DMS114 treated with DMSO at 0.1 percent for 48 hours (cell line): ENCODE measurements at regions not wholly inside any gene's neighbourhood (a gene's known extent, or its start where the extent isn't known, plus 50 kb on each side); places are given as distances from the start of the nearest gene placed in this dataset.

Experiments
- DNase-seq: peaks from one replicate; lab custom pipeline; 2025; ENCODE audit not compliant: unreplicated experiment; lab: John Stamatoyannopoulos, UW

DNA sequence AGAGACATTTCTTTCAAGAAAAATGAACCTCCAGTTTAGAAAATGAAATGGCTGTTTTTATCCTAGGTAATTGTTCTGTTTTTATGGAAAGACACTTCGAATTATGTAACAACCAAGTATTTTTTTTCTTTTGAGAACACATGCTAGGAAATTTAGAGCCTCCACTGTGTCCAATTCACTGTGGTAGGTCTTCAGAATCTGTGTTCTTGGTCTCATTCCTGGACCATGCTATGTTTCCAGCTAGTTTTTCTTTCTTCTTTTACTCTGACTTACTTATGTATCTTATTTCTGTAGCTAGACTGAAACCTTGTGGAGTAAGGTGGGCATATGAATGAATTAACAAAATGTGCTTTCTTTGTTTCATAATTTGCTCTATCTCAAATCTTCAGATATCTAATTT, 391.7 kb upstream of the KLHL29 start:
- DNase-seq = no peak

GRCh38 chr2:22995576-22995975, 389.4 kb upstream of the KLHL29 start:
- no peak for DNase-seq

- no peak for DNase-seq
These were observed 388.1 kb upstream of the KLHL29 start for GRCh38 chr2:22996911-22997310.

DNA sequence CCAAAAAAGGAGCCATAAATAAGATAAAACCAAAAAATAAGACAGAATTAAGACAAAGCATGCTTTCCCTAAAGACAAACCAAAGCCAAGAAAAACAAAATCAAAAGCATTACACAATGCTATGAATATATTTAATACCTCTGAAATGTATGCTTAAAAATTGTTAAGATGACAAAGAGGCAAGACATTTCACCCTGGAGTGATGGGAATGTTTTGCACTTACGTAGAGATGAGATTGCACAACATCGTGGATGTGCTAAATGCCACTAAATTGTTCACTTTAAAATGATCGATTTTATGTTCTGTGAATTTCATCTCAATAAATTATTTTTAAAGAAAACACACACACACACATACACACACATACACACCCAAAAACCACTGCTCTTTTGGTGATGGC, 386.6 kb upstream of the KLHL29 start:
- DNase-seq = no peak

DNA sequence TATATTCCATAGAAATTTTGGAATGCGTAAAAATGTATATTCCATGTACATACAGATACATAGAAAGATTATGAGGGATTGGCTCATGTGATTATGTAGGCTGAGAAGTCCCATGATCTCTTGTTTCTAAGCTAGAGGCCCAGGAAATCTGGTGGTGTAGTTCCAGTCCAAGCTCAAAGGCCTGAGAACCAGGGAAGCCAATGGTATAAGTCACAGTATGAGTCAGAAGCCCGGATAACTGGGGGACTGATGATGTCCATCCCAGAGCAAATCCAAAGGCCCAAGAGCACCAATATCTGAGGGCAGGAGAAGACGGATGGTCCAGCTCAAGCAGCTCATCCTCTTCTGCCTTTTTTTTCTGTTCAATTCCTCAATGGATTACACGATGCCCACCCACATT, 385.0 kb upstream of the KLHL29 start:
- DNase-seq = no peak

GRCh38 chr2:23002234-23002633, 382.7 kb upstream of the KLHL29 start:
- no peak for DNase-seq

DNA sequence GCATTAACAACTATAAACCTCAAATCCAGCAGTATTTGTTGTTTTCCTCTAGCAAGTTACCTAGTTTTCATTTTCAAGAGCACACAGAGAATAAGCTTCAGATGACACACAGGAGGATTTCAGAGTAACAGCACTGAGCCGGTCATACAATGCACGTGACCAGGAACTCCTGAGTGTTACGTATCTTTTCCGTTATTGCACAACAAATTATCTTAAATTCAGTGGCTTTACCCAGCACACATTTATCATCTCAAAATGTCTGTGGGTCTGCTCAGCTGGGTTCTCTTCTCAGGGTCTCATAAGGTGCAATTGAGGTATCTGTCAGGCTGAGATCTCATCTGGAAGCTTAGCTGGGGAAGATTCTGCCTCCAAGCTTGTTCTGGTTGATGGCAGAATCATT, 379.5 kb upstream of the KLHL29 start:
- no peak for DNase-seq

DNA sequence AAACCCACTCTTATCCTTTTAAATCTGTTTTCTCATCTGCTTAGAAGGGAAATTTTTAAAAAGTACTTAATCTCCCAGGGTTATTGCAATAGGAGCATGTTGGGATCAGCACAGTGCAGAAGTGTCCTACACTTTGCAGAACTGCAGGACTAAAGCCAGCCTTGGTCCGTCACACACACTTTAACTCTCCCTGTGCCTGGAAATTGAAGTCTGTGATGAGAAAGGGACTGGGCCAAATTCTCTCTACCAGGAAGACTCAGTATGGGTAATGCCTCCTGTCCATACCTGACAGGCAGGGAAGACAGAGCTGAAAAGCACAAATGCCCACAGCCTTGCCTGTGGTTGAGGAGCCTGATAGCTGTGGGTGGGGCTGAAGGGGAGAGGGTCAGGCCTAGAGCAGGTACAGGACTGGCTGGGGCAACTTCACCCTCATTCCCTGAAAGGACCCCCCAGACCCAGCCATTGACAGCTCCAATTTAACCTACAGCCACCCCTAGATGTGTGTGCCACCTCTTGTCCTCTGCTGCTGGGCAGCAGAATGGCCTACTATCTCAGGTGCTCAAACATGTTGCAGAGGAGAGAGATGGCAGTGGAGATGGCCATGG, 377.2 kb upstream of the KLHL29 start:
- DNase-seq = no peak

DNA sequence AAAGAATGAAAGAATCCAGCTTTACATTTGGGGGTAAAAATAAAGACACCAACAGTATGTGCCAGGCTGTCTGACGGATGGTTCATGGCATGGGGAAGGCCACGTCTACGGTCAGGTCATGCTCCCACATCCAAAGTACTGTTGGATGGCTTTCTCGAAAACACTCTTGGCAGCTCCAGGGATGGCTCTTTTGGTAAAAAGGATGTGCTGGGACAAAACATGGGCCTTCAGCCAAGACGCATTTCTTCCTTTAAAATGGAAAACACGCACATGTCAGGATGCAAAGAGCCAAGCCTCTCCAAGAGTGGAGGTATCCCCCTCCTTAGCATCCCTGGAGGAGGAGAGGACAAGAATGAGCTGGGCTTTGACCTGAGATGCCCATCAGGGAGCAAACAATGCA, 376.5 kb upstream of the KLHL29 start:
- no peak for DNase-seq

DNA sequence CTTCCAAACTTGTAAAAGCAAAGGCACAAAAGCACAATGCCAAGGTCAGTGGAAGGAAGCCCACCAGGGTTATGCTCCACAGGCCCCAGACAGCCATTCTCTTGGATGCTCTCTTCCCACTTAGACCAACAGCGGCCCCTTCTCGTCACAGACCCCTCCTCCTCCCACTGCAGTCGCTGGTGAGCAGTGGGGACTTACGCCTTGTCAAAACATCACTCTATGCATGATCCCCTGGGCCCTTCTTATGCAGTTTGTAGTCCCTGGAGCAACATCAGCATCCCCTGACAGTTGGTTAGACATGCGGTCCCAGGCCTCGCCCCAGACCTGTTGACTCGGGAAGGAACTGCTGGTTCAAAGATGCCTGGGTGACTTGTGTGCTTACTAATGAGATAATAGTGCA, 376.0 kb upstream of the KLHL29 start:
- DNase-seq = no peak

DNA sequence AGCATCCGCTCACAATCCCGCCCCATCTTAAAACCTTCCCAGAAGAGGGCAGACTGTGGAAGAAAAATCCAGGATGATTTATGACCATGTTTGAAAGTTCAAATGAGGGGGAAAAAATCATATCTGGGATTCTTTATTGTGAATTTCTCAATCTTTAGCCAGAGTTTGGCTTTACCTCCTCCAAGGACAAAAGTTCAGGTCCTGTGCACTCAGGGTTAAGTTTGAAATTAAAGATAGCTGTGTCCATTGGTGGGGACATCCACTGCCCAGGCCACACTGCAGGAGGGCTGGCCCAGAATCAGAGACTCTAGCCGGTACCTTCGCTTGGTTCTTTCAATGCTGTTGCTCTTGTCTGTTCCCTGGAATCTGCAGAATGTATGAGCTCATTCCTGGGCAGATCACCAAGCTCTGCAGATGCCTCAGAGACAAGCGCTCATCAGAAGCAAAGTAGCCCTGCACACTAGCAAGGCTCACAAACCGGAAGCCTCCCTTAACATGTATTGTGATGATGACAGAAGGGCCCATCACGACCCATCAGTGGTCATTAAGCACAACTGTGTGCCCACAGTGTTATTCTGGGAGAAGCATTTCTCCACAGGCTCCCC, 375.3 kb upstream of the KLHL29 start:
- no peak for DNase-seq

DNA sequence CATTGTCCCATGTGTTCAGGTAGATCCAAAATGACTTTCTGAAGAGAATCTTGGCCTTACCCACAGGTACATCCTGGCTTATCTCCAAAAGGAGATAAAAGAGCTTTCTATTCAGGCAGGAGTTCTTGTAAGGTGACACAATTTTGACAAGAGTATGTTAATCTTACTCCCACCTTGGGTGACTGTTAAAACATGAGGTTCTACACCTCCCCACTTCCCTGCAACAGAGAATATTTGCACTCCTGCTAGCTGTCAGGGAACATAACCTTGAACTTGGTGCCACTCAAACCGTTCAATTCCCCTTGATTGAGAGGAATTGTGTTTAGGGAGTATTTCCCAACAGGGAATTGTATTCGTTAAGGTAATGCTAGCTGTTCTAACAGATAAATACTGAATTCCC, 372.5 kb upstream of the KLHL29 start:
- DNase-seq = no peak

DNA sequence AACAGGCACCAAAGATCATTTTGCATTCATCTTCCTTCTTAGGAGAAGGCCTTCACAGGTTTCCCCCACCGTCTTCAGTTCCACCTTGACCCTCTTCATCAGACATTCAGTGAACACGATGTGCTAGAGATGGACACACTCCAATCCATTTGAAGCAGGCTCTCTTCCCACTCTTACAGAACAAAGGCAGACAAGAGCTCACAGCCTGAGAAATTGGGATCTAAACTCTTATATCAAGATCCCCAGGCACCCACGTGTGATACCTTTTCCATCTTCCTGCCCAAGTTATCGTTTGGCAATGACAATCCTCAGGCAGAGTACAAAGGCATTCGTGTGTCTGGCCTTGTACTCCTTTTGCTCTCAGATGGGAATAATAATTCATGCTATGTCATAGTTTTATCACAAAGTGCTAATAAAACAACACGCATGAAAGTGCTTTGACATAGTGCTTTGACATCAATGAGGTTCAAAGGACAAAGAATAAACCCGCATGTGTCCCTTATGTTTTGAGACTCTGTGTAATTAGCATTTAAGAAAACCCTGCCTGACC, 369.3 kb upstream of the KLHL29 start:
- no peak for DNase-seq

DNA sequence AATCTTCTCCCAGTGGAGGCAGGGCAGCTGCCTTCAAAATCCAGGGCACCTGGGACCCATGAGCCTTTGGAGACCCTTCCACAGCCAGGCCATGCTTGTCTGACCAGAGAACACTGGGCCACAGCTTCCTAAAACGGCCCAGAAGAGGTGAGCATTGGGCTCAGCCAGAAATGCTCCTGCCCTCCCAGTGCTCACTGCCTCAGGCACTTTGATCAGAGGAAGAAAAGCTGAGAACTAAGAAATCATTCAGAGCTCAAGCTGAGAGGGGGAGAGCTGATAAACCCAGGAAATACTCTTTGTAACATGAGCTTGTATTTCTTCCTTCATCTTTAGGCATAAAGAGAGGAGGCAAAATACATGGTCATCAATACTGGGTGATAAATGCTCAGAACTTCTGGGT, 365.5 kb upstream of the KLHL29 start:
- DNase-seq = no peak

GRCh38 chr2:23020659-23021058, 364.3 kb upstream of the KLHL29 start:
- no peak for DNase-seq

DNA sequence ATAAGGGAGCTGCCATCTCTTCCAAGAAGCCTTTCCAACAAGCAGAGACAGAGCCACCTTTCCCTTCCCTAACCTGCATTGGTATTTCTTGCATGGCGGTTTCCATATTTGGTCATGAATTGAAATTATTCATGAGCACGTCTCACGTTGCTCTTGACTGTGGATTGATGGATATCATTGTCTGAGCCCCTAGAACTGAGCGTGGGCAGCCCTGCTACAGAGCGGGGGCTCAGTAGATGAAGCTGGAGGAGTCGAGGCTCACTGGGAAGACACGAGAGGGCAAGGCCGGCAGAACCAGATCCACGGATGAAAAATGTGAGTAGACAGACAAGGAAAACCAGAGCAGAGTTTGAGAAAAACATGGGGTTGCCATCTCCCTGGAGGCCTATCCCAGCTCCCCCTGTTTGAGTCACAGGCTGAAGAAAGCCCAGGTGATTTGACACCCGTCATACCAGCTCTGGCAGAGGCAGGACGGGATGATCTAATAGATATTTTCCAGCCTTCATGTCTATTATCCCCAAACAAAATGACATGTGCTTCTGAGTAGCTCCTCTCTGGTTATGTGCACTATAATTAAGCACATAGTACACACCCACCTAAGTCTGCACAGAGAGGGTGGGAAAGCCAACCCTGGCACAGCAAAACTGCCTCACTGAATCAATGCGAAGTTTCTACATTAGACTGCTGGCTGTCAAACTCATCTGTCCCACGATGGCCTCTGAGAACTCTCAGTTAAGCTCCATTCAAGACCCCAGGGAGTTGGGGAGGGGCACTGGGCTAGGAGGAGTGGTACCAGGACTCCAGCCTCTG, 363.5 kb upstream of the KLHL29 start:
- DNase-seq = no peak

- no peak for DNase-seq
These were observed 361.3 kb upstream of the KLHL29 start for GRCh38 chr2:23023722-23024121.

DNA sequence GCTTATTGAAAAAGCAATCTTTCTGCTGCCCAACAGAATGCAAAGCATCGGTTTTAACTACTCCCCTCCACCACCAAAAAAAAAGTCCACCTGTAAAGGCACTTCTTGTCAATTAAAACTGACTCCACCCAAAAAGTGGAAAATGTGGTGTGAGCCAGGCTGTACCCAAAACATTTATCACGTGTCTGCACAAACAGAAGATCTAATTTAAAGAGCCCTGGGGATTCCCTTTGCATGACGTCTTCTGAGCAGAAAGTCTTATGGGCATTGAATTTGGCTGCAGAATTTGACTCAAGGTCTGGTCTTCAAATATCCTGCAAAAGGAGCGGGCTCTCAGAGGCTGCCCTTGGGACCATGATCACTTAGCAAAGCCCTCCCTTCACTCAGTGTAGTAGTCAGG, 358.3 kb upstream of the KLHL29 start:
- no peak for DNase-seq

GRCh38 chr2:23027396-23027795, 357.6 kb upstream of the KLHL29 start:
- no peak for DNase-seq

DNA sequence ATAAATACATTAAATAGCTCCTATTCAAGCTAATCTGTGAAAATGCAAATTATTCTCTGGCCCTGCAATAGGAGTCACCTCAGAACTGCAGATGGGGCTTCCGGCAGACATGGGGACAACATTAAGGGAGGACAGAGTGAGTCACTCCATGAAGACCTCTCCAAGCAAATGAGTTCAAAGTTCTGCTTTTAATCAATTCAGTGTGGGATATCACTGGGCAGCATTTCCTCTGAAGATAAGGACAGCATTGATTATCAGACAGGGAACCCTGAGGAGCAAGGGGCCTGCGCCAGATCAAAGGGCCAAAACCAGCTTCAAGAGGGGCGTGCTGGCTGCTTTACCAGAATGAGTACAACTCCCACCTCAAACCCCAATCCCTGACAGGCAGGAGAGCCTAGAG, 356.9 kb upstream of the KLHL29 start:
- DNase-seq = no peak

DNA sequence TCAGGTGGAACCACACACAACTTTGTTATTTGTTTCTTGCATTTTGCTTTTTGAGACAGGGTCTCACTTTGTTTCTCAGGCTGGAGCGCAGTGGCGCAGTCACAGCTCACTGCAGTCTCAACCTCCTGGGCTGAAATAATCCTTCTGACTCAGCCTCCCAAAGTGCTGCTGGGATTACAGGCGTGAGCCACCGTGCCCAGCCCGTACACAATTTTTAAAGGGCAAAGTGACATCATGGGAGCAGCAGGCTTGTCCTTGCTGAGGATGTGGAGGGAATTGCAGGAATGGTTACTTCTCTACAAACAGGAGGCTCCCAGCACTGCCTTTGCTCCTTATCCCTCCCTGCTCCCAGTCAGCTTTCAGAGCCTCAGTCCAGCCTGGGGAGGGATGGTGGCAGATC, 355.9 kb upstream of the KLHL29 start:
- no peak for DNase-seq

DNA sequence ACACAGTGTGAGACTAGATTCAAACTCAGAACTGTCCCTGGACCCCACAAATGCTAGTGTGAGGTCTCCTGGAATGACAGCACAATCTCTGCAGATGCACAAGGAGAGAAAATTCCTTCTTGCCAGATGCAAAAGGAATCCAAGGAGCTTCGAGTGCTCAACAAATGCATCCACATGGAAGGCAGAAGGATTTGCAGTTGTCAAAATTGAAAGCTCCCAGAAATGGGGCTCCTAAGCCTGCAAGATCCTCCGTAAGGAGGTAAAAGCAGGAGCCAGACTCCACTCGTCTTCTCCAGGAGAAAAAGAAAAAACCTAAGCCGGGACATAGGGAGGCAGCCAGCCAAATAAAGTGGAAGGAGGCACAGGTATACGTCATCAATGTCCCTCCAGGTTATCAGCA, 355.0 kb upstream of the KLHL29 start:
- no peak for DNase-seq
